Glutamatergic neuron (in vitro differentiated cells): ENCODE measurements at regions not wholly inside any gene's neighbourhood (a gene's known extent, or its start where the extent isn't known, plus 50 kb on each side); places are given as distances from the start of the nearest gene placed in this dataset.

Source experiments
- DNase-seq: peaks from one replicate; pipeline ENCODE4 v3.0.0; 2022
- H3K27ac Mint-ChIP-seq: one replicate; pipeline ENCODE4 v1.8.0; 2020; ENCODE audit warnings: mild to moderate bottlenecking, mixed read lengths, inconsistent platforms; ENCODE audit not compliant: unreplicated experiment
- H3K27me3 Mint-ChIP-seq: one replicate; pipeline ENCODE4 v1.8.0; 2020; ENCODE audit warnings: mild to moderate bottlenecking, moderate library complexity, mixed read lengths, inconsistent platforms; ENCODE audit not compliant: unreplicated experiment
- H3K36me3 Mint-ChIP-seq: one replicate; pipeline ENCODE4 v1.8.0; 2020; ENCODE audit warnings: mild to moderate bottlenecking, mixed read lengths, inconsistent platforms; ENCODE audit not compliant: unreplicated experiment
- H3K4me1 Mint-ChIP-seq: one replicate; pipeline ENCODE4 v1.8.0; 2020; ENCODE audit warnings: mild to moderate bottlenecking, low read depth, mixed read lengths, inconsistent platforms; ENCODE audit not compliant: unreplicated experiment
- H3K4me3 Mint-ChIP-seq: one replicate; pipeline ENCODE4 v1.8.0; 2020; ENCODE audit warnings: mild to moderate bottlenecking, mixed read lengths, inconsistent platforms; ENCODE audit not compliant: unreplicated experiment
- H3K9me3 Mint-ChIP-seq: one replicate; pipeline ENCODE4 v1.8.0; 2020; ENCODE audit warnings: mild to moderate bottlenecking, moderate library complexity, mixed read lengths, inconsistent platforms; ENCODE audit not compliant: unreplicated experiment
- TF ChIP-seq, protein P1 (sequence below): fragments of 200-600 bp; sonication (generic); IDR thresholded peaks from one replicate; pipeline ENCODE4 v1.5.0; 2021; ENCODE audit not compliant: partially characterized antibody, unreplicated experiment

DNA sequence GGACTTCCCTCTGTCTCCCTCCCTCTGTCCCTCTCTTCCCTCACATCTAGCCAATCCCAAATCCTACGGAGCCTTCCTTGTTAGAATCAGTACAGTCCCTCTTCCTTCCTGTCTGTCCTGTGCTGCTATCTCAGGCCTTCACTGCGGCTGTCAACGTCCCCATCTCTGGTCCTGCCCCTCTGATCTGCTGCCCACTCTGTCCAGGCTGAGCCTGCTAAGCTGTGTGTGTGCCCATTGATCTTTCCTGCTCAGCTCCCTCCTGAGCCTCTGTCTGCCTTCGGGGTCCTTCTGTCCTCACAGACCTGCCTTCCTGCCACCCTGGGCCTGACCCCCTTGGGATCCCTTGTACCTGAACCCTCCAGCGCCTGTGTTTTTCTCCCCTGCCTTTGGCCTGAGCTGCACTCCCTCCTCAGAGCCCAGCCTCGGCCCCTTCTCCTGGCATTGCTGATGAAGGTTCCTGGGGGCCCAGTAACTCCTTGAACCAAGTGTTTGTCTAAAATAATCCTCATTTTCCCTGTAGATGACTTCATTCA lies 182.1 kb upstream of the SHH start:
- H3K27me3 Mint-ChIP-seq: peaks cover 6% of the 10 kb centered on the region
- peaks cover 6% of the 10 kb centered on the region for H3K9me3 Mint-ChIP-seq
- no peak overlapping the region for H3K4me3 Mint-ChIP-seq
- TF ChIP-seq, protein P1, sequence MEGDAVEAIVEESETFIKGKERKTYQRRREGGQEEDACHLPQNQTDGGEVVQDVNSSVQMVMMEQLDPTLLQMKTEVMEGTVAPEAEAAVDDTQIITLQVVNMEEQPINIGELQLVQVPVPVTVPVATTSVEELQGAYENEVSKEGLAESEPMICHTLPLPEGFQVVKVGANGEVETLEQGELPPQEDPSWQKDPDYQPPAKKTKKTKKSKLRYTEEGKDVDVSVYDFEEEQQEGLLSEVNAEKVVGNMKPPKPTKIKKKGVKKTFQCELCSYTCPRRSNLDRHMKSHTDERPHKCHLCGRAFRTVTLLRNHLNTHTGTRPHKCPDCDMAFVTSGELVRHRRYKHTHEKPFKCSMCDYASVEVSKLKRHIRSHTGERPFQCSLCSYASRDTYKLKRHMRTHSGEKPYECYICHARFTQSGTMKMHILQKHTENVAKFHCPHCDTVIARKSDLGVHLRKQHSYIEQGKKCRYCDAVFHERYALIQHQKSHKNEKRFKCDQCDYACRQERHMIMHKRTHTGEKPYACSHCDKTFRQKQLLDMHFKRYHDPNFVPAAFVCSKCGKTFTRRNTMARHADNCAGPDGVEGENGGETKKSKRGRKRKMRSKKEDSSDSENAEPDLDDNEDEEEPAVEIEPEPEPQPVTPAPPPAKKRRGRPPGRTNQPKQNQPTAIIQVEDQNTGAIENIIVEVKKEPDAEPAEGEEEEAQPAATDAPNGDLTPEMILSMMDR: no peak
- DNase-seq: no peak
- H3K36me3 Mint-ChIP-seq: no peaks in the 10 kb centered on the region
- H3K4me1 Mint-ChIP-seq: no peaks in the 10 kb centered on the region
- no peak overlapping the region for H3K27ac Mint-ChIP-seq

DNA sequence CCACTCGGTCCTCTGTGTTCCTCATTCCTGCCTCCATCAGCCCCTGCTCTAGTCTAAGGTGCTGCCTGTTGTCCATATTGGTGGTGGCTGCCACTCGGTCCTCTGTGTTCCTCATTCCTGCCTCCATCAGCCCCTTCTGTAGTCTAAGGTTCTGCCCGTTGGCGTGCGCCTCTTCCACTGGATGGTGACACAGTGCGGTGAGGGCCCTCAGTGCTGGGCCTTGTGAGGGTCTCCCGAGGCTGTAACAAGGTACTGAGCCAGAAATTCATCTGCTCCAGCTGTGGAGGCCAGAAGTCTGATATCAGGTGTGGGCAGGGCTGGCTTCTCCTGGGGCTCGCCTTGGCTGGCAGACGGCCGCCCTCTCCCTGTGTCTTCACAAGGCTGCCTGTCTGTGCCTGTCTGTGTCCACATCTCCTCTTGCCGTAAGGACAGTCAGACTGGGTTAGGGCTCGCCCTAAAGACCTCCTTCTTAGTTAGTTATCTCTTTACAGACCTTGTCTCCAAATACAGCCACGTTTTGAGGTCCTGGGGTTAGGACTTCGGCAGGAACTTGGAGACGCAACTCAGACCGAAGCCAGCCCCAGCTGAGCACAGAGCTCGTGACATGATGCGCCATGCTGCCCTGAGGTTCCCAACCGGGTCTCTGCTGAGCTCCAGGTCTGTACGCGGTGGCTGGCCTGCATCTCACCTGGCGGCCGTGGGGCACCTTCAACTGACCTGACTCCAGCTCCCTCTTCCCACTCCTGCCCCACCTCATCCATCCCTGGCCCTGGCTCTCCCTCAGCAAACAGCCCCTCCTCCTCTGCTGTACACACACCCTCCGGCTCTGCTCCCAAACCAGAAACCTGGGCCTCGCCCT lies 181.4 kb upstream of the SHH start:
- Mint-ChIP-seq H3K27me3 (peaks cover 6% of the 10 kb centered on the region), H3K36me3 (no peaks in the 10 kb centered on the region), H3K4me3 (no peak overlapping the region), H3K27ac (no peak overlapping the region), H3K4me1 (no peaks in the 10 kb centered on the region), H3K9me3 (peaks cover 6% of the 10 kb centered on the region)
- no peak for DNase-seq
- TF ChIP-seq, protein P1: no peak

DNA sequence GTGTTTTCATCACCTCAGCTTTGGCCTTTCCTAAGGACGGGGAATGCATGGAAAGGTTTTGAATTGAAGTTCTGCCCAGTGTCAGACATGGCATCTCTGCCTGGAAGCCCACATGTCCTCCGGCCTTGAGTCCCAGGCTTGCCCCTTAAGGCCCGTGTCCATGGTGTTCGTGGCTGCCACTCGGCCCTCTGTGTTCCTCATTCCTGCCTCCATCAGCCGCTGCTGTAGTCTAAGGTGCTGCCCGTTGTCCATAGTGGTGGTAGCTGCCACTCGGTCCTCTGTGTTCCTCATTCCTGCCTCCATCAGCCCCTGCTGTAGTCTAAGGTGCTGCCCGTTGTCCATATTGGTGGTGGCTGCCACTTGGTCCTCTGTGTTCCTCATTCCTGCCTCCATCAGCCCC lies 180.7 kb upstream of the SHH start:
- Mint-ChIP-seq H3K36me3 (no peaks in the 10 kb centered on the region), H3K4me3 (no peak overlapping the region), H3K27ac (no peak overlapping the region), H3K9me3 (peaks cover 6% of the 10 kb centered on the region), H3K4me1 (no peaks in the 10 kb centered on the region), H3K27me3 (peaks cover 4% of the 10 kb centered on the region)
- DNase-seq: no peak
- TF ChIP-seq, protein P1: no peak

DNA sequence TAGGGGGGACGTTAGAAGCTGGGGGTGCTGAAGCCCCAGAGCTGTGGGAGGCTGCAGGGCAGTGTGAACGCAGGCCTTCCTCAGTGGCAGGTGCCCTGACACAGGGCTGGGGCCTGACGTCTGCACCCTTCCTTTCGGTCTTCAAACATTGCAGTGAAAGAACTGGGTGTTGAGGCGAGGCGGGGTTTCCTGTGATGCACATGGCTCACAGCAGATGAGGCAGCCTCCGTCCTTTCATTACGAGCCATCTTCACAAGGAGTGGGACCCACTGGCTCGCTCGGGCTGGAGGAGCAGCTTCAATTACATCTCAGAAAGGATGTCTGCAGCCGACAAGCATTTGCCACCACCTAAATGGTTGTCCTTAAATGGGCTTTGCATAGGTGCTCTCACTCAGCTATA lies 180.3 kb upstream of the SHH start:
- peaks cover 4% of the 10 kb centered on the region for H3K27me3 Mint-ChIP-seq
- TF ChIP-seq, protein P1: no peak
- no peaks in the 10 kb centered on the region for H3K36me3 Mint-ChIP-seq
- H3K9me3 Mint-ChIP-seq: peaks cover 6% of the 10 kb centered on the region
- no peak overlapping the region for H3K4me3 Mint-ChIP-seq
- H3K4me1 Mint-ChIP-seq: no peaks in the 10 kb centered on the region
- no peak for DNase-seq
- H3K27ac Mint-ChIP-seq: no peak overlapping the region

DNA sequence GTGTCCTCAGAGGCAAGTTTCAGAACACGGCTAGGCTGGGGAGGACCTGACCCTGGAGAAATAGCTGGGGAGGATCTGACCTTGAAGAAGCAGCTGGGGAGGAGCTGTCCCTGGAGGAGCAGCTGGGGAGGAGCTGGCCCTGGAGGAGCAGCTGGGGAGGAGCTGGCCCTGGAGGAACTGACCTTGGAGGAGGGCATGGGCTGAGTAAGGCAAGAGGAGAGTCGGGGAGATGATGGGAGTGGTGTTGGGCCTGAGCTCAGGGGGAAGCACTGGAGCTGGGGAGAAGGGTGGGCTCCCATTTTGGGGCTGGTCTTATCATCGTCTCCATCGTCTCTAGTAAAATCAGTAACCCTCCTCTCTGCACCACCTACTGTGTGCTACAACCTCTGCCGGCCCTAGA lies 179.8 kb upstream of the SHH start:
- H3K9me3 Mint-ChIP-seq: peaks cover 6% of the 10 kb centered on the region
- H3K4me1 Mint-ChIP-seq: no peaks in the 10 kb centered on the region
- peaks cover 4% of the 10 kb centered on the region for H3K27me3 Mint-ChIP-seq
- no peak for DNase-seq
- H3K27ac Mint-ChIP-seq: no peak overlapping the region
- peaks cover 3% of the 10 kb centered on the region for H3K36me3 Mint-ChIP-seq
- no peak overlapping the region for H3K4me3 Mint-ChIP-seq
- TF ChIP-seq, protein P1: no peak
